Vagina (tissue), 2 donors: ENCODE measurements at regions not wholly inside any gene's neighbourhood (a gene's known extent, or its start where the extent isn't known, plus 50 kb on each side); places are given as distances from the start of the nearest gene placed in this dataset.

Source experiments
- POLR2AphosphoS5 ChIP-seq, 2 donors: sonication (generic); formaldehyde crosslinking; IDR thresholded peaks; one replicate each; pipeline ENCODE4 v1.9.0; 2017; ENCODE audit warnings: antibody characterized with exemption in 2 of 2, mild to moderate bottlenecking in 2 of 2, low read depth in 1 of 2; ENCODE audit not compliant: insufficient read depth in 1 of 2
- TF ChIP-seq, protein P1 (sequence below), 3 experiments: fragments of 450-650 bp in 2 of 3; fragments of 200-600 bp in 1 of 3; sonication (generic) in 1 of 3; IDR thresholded peaks; one replicate each; pipeline ENCODE4 v1.5.1; 2017 to 2019; ENCODE audit warnings: antibody characterized with exemption in 3 of 3, mild to moderate bottlenecking in 2 of 3, moderate library complexity in 2 of 3

DNA sequence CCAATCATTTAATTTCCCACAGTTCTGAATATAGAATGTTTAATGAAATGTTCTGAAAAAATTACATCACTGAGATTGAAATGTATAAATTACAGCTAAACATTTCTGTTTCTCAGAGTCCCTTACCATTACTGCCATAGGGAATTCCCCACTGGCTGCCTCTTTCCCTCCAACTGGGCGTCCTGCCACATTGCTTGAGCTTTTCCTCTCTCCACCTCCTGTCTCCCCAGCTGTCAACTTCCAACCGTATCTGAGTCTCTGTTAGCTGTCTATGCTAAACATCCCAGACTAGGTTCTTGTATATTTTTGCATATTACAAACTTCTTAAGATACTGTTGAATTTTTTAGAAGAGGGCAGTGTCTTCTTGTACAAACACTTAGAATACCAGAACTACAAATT is 407.3 kb upstream of the SLIT2 start:
- TF ChIP-seq, protein P1, sequence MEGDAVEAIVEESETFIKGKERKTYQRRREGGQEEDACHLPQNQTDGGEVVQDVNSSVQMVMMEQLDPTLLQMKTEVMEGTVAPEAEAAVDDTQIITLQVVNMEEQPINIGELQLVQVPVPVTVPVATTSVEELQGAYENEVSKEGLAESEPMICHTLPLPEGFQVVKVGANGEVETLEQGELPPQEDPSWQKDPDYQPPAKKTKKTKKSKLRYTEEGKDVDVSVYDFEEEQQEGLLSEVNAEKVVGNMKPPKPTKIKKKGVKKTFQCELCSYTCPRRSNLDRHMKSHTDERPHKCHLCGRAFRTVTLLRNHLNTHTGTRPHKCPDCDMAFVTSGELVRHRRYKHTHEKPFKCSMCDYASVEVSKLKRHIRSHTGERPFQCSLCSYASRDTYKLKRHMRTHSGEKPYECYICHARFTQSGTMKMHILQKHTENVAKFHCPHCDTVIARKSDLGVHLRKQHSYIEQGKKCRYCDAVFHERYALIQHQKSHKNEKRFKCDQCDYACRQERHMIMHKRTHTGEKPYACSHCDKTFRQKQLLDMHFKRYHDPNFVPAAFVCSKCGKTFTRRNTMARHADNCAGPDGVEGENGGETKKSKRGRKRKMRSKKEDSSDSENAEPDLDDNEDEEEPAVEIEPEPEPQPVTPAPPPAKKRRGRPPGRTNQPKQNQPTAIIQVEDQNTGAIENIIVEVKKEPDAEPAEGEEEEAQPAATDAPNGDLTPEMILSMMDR (IDR thresholded peaks at IDR 0.05), result no peak
- TF ChIP-seq POLR2AphosphoS5 (IDR thresholded peaks at IDR 0.05; ENCODE audit: insufficient read depth in 1 of 2, low read depth in 1 of 2), result no peak
